Caki2 (cell line): ENCODE measurements at regions not wholly inside any gene's neighbourhood (a gene's known extent, or its start where the extent isn't known, plus 50 kb on each side); places are given as distances from the start of the nearest gene placed in this dataset.
"Not testable (repeated sequence)": the region's sequence is repeated elsewhere in the genome, so short reads cannot be mapped to it uniquely, and the experiment has no call there.

ENCODE experiments used
- DNase-seq: peaks from one replicate; pipeline ENCODE4 v3.0.0-alpha.2; 2015; ENCODE audit warnings: low read depth
- in situ Hi-C: cut with HindIII; loops from 2 replicates; pipeline ENCODE4 v1.10.0; 2016; ENCODE audit warnings: low sequenced_read_pairs, low pct_unique_long_range_greater_than_20kb, mixed read lengths

DNA sequence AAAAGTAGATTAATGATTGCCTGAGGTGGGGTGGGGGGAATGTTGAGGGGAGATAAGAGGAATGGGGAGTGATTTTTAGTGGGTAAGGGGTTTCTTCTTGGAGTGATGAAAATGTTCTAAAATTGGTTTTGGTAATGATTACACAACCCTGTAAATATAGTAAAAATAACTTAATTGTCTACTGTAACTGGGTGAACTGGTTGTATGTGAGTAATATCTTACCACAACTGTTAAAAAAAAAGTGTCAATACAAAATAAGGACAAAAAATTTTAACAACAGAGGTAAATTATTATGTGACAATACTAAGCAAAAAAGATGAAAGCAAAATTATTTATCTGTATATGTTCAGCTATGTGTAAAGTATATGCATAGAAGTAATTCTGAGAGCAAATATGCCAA, 86.3 kb upstream of the RASSF8 start:
- in situ Hi-C loops, result no loop called here
- DNase-seq, result no peak

GRCh38 chr12:25875661-25876060, 82.8 kb upstream of the RASSF8 start:
- DNase-seq, result no peak
- in situ Hi-C loops, result no loop called here

GRCh38 chr12:25876383-25877045, 82.0 kb upstream of the RASSF8 start:
- in situ Hi-C loops, result no loop called here
- no peak for DNase-seq

- in situ Hi-C loops, result no loop called here
- DNase-seq, result no peak
Measured at GRCh38 chr12:25877446-25877845, 81.0 kb upstream of the RASSF8 start.

DNA sequence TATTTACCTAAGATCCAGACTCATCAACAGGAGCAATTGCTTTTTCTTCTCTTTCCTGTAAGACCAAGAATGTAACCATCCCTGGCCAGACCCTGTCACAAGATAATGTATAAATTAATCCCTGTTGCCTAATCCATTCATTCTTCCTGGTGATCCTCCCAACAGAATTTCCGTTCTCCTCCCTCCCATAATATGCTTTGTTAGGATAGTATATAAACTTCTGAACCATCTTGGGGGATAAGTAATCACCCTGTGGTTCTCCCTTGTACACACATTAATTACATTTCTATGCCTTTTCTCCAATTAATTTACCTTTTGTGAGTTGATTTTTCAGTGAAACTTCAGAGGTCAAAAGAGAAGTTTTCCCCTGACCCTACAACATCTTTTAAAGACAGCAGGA, 76.2 kb upstream of the RASSF8 start:
- in situ Hi-C loops, result no loop called here
- DNase-seq, result no peak

GRCh38 chr12:25883026-25883916, 75.2 kb upstream of the RASSF8 start:
- no peak for DNase-seq
- in situ Hi-C loops, result no loop called here

- in situ Hi-C loops, result no loop called here
- no peak for DNase-seq
Measured at GRCh38 chr12:25884024-25884919, 74.2 kb upstream of the RASSF8 start.

- in situ Hi-C loops, result no loop called here
- DNase-seq, result no peak
Measured at GRCh38 chr12:25884920-25885234, 73.6 kb upstream of the RASSF8 start.

DNA sequence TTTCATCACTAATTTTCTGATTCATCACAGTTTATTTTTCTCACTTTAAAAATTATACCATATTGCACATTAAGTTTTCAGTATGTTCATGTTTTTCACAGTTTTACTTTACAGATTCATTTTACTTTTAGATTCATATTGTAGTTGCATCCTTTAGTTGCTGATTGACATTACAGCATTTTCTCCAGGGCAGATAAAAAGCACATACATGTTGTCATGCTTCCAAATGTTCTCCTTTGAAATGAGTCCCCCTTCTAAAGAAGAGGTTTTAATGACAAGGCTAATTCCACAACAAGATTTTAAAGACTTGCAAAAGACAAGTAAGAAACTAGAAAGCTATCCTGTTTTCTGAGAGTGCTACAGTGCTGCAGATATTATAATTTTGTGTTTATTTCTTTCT, 72.1 kb upstream of the RASSF8 start:
- in situ Hi-C loops, result no loop called here

GRCh38 chr12:25887367-25887766, 71.1 kb upstream of the RASSF8 start:
- no peak for DNase-seq
- in situ Hi-C loops, result no loop called here

More for the DNA sequence above, 72.1 kb upstream of the RASSF8 start:
- no peak for DNase-seq

DNA sequence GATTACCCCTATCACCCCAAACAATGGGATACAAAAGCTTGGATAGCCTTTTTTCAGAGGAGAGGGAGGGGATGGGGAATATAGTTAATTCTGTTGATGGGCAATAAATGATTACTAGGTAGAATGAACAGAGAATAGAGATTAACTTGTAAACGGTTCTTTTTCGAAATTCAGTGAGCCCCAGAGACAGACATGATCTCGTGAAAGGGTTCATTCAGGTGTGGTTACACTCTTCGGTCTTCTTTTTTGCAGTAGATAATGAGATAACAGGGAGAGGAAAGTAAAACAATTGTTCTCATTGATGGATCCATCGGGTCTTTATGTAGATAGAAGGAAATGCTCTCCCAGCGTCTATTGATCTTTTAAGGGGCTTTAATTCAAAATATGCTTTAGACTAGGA, 69.3 kb upstream of the RASSF8 start:
- in situ Hi-C loops, result no loop called here
- DNase-seq, result no peak

DNA sequence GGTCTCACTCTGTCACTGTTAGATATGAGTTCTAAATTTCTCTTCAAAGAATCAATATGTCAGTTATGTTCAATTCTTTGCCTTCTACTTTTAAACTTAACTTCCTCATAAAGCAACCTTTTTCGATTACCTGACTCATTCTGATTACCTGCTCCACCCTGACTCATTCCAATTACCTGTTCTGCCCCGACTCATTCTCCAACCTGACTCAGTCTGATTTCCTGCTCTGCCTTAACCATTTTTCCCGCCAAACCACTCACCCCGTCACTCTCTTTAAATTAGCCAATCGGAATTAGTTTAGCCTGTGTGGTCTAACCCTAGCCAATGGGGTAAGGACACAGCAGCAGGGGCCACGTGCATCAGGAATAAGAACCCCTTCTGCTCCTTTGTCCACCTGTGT, 67.4 kb upstream of the RASSF8 start:
- in situ Hi-C loops, DNase-seq: not testable (repeated sequence)

DNA sequence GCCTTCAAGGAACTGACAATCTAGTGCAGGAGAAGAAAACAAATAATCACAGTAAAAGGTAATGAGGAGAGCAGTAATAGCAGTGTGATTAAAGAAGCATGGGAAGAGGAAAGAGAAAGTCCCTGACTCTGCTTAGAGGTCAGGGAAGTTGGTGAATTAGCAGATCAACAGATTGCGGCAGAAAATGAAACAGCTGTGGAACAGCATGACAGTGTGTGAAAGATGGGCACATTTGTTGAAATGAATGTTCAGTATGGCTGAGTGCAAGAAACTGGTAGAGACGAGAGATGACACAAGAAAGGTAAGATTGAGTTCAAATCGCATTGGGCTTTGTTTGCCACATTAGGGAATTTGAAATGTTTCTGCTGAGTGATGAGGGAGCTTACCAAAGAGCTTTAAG, 63.7 kb upstream of the RASSF8 start:
- in situ Hi-C loops, result no loop called here
- no peak for DNase-seq

- no peak for DNase-seq
- in situ Hi-C loops, result no loop called here
Measured at GRCh38 chr12:25896981-25897380, 61.5 kb upstream of the RASSF8 start.

- in situ Hi-C loops, result no loop called here
- DNase-seq, result no peak
Measured at GRCh38 chr12:25903603-25904245, 54.8 kb upstream of the RASSF8 start.

- DNase-seq, result no peak
- in situ Hi-C loops, result no loop called here
Measured at GRCh38 chr12:25904442-25904841, 54.0 kb upstream of the RASSF8 start.

- in situ Hi-C loops, result no loop called here
- DNase-seq, result no peak
Measured at GRCh38 chr12:25906651-25907340, 51.7 kb upstream of the RASSF8 start.
